Body of pancreas (tissue), 4 donors: ENCODE measurements at regions not wholly inside any gene's neighbourhood (a gene's known extent, or its start where the extent isn't known, plus 50 kb on each side); places are given as distances from the start of the nearest gene placed in this dataset.

Experiments used
- ATAC-seq: fragments of 150-250 bp; one replicate; pipeline ENCODE4 v1.9.1; 2016
- DNase-seq, 4 donors: peaks; one replicate each; pipeline ENCODE4 v3.0.0-alpha.2; 2019
- H3K27ac ChIP-seq, 4 donors: fragments of 200-600 bp; sonication (generic); 1 replicate in 3 of 4; 2 replicates in 1 of 4; pipeline versions ENCODE4 v1.5.1 to v1.6.1; 2016 to 2019; ENCODE audit warnings: mild to moderate bottlenecking in 1 of 4, mixed read lengths in 1 of 4, moderate library complexity in 1 of 4
- H3K27me3 ChIP-seq, 2 donors: fragments of 200-600 bp; sonication (generic); one replicate each; pipeline ENCODE4 v1.6.0; 2016; ENCODE audit warnings: mild to moderate bottlenecking in 1 of 2
- H3K36me3 ChIP-seq, 2 donors: fragments of 200-600 bp; sonication (generic); replicated peaks in 1 of 2; 2 replicates each; pipeline ENCODE4 v1.5.1; 2016; ENCODE audit warnings: low read depth in 2 of 2; ENCODE audit not compliant: insufficient read depth in 1 of 2
- H3K4me1 ChIP-seq: fragments of 200-600 bp; sonication (generic); one replicate; pipeline ENCODE4 v1.6.0; 2016
- H3K4me3 ChIP-seq, 2 donors: fragments of 200-600 bp; sonication (generic); 1 replicate in 1 of 2; 2 replicates in 1 of 2; pipeline ENCODE4 v1.5.1; 2016 to 2019
- H3K9me3 ChIP-seq, 3 donors: fragments of 200-600 bp; sonication (generic); 1 replicate in 2 of 3; 2 replicates in 1 of 3; pipeline ENCODE4 v1.5.1; 2016
- CTCF ChIP-seq, 7 experiments: fragments of 450-650 bp in 4 of 7; fragments of 200-600 bp in 3 of 7; sonication (generic) in 3 of 7; IDR thresholded peaks; one replicate each; pipeline ENCODE4 v1.5.1; 2016 to 2019; ENCODE audit warnings: antibody characterized with exemption in 7 of 7
- POLR2A ChIP-seq, 3 donors: fragments of 450-650 bp; IDR thresholded peaks; one replicate each; pipeline ENCODE4 v1.6.1; 2016; ENCODE audit warnings: antibody characterized with exemption in 3 of 3, mild to moderate bottlenecking in 2 of 3
- WGBS, 2 donors: methylation state at CpG; one replicate each; pipeline ENCODE4 v1.1.5; 2017; 5-methylcytosine and 5-hydroxymethylcytosine counted together
- intact Hi-C: fragments of 100-400 bp; cut with DNase I; formaldehyde crosslinking; loops from one replicate; pipeline ENCODE4 v1.15.1; 2023

DNA sequence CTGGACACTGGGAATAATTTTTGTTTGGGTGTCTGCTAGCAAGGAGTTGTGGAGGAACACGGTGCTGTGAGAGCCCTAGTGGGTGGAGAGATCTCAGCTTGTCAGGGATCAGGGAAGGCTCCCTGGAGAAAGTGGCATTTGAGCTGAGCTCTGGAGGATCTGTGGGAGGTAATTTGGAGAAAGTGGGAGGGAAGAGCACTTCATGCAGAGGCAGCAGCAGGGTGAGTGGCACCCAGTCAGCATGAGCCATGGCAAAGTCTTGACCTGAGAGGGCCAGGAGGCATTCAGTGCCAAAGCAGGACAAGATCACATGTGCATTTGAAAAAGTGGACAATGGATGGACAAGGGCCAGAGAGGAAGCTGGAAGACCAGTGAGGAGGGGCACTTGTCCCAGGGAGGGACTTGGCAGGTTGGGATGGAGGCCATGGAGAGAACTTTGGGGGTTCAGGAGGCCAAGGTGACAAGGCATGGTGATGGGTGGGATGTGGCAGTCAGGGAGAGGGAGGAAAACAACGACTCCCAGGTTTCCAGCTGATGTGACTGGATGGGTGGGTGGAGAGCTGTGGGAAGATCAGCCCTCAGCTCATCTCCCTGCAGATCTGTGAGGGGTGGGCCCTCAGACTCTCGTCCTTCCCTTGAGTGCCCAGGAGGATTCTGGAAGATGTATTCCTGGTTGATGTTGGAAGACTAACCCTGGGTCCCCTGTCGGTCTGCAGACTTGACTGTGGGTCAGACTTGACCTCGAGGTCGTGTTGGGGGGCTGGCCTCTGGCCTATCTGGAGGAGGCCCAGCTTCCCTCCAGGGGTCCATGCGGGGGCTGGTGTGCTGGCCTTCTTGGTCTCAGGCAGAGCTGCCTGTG lies 68.9 kb upstream of the PITX1 start:
- Histone ChIP-seq H3K9me3 (no peaks in the 10 kb centered on the region), H3K36me3 (no peaks in the 10 kb centered on the region), H3K4me1 (no peaks in the 10 kb centered on the region), H3K27me3 (no peaks in the 10 kb centered on the region), H3K27ac (no peak overlapping the region), H3K4me3 (no peak overlapping the region)
- DNase-seq (no peak), ATAC-seq (no peak)
- TF ChIP-seq CTCF (IDR thresholded peaks at IDR 0.05) (no peak), POLR2A (IDR thresholded peaks at IDR 0.05) (no peak)
- intact Hi-C loops = no loop called here
- WGBS, 2 donors = 48 to 58% methylated on average over 2 to 7 of the region's 7 CpGs

- H3K27me3 ChIP-seq = no peaks in the 10 kb centered on the region
- ATAC-seq (no peak), DNase-seq (no peak)
- 70 to 73% methylated on average over 6 of the region's 6 CpGs for WGBS, 2 donors
- H3K36me3 ChIP-seq = no peaks in the 10 kb centered on the region
- H3K27ac ChIP-seq = no peak overlapping the region
- no peak for TF ChIP-seq POLR2A (IDR thresholded peaks at IDR 0.05)
- no peak for TF ChIP-seq CTCF (IDR thresholded peaks at IDR 0.05)
- intact Hi-C loops = no loop called here
- no peaks in the 10 kb centered on the region for H3K4me1 ChIP-seq
- H3K9me3 ChIP-seq = no peaks in the 10 kb centered on the region
- no peak overlapping the region for H3K4me3 ChIP-seq
Measured at GRCh38 chr5:135100431-135100830, 66.4 kb upstream of the PITX1 start.

- Histone ChIP-seq H3K4me3 (no peak overlapping the region), H3K36me3 (no peaks in the 10 kb centered on the region), H3K4me1 (no peaks in the 10 kb centered on the region), H3K27ac (no peak overlapping the region), H3K27me3 (no peaks in the 10 kb centered on the region), H3K9me3 (no peaks in the 10 kb centered on the region)
- ATAC-seq = no peak
- 59 to 65% methylated on average over 3 of the region's 3 CpGs for WGBS, 2 donors
- TF ChIP-seq CTCF (IDR thresholded peaks at IDR 0.05) (no peak), POLR2A (IDR thresholded peaks at IDR 0.05) (no peak)
- no peak for DNase-seq
- intact Hi-C loops = no loop called here
Measured at GRCh38 chr5:135100011-135100410, 66.0 kb upstream of the PITX1 start.

DNA sequence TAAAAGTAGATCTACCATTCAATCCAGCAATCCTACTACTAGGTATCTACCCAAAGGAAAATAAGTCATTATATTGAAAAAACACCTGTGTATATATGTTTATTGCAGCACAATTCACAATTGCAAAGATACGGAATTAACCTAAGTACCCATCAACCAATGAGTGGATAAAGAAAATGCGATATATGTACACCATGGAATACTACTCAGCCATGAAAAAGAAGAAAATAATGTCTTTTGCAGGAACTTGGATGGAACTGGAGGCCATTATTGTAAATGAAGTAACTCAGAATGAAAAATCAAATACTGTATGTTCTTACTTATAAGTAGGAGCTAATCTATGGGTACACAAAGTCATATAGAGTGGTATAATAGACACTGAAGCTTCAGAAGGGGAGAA lies 63.4 kb upstream of the PITX1 start:
- Histone ChIP-seq H3K36me3 (no peaks in the 10 kb centered on the region), H3K4me3 (no peak overlapping the region), H3K27ac (no peak overlapping the region), H3K9me3 (no peaks in the 10 kb centered on the region), H3K27me3 (no peaks in the 10 kb centered on the region), H3K4me1 (no peaks in the 10 kb centered on the region)
- TF ChIP-seq CTCF (IDR thresholded peaks at IDR 0.05) (no peak), POLR2A (IDR thresholded peaks at IDR 0.05) (no peak)
- WGBS, 2 donors = 79 to 82% methylated on average over 2 of the region's 2 CpGs
- ATAC-seq (no peak), DNase-seq (no peak)
- intact Hi-C loops = no loop called here

DNA sequence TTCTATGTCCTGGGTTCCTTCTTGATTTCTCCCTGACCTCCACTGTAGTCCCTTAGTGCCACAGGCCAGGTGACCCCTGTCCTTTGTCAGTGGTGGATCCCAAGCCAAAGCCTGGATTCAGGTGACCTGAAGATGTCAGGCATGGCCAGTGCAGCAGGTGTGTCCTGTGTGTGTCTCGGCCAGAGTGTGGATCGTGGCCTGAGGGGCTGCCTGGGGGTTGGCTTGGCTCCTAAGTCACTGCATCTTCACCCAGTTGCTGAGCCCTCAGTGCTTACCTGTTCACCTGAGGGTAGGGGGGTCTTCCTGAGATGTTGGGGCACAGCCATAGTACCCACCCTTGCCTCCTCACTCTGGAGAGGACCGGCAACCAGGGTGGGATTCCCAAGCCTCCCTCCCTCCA lies 61.8 kb upstream of the PITX1 start:
- DNase-seq = no peak
- no peak overlapping the region for H3K27ac ChIP-seq

More for the DNA sequence above, 61.8 kb upstream of the PITX1 start:
- no peak overlapping the region for H3K4me3 ChIP-seq
- TF ChIP-seq CTCF (IDR thresholded peaks at IDR 0.05) = no peak
- TF ChIP-seq POLR2A (IDR thresholded peaks at IDR 0.05) = no peak
- no peaks in the 10 kb centered on the region for H3K27me3 ChIP-seq
- H3K9me3 ChIP-seq = no peaks in the 10 kb centered on the region
- no peak for ATAC-seq
- intact Hi-C loops = no loop called here
- no peaks in the 10 kb centered on the region for H3K4me1 ChIP-seq
- 89 to 100% methylated on average over 1 to 3 of the region's 3 CpGs for WGBS, 2 donors
- H3K36me3 ChIP-seq = no peaks in the 10 kb centered on the region
